SK-N-SH (cell line): ENCODE measurements at regions not wholly inside any gene's neighbourhood (a gene's known extent, or its start where the extent isn't known, plus 50 kb on each side); places are given as distances from the start of the nearest gene placed in this dataset.
A peak's percentile ranks its signal among the peaks of the same experiment; 100 is the strongest.

Source experiments
- CTCF ChIA-PET: fragments of 300-600, 350-600 bp; formaldehyde crosslinking; extraction: SDS; loops from one replicate; lab custom pipeline; 2021; lab: Yijun Ruan, JAX
- POLR2A ChIA-PET: fragments of 350-600 bp; sonication (Branson Sonifier 250); formaldehyde crosslinking; extraction: SDS; loops from one replicate; lab custom pipeline; 2020; ENCODE audit warnings: antibody characterized with exemption, inconsistent platforms; lab: Yijun Ruan, JAX
- DNase-seq: peaks from one replicate; pipeline ENCODE4 v3.0.0; 2012
- H2AFZ ChIP-seq: fragments of 200-600 bp; sonication (generic); 2 replicates; pipeline ENCODE4 v1.8.1; 2016; ENCODE audit warnings: antibody characterized with exemption, mild to moderate bottlenecking, low read depth
- H3F3A ChIP-seq: fragments of 200-600 bp; sonication (generic); replicated peaks from 2 replicates; pipeline ENCODE3; 2016; ENCODE audit warnings: antibody characterized with exemption, mild to moderate bottlenecking; ENCODE audit not compliant: insufficient read depth
- H3K27ac ChIP-seq, 2 experiments: fragments of 200-500 bp in 1 of 2; fragments of 200-600 bp in 1 of 2; sonication (Bioruptor generic) in 1 of 2; sonication (generic), shearing (Covaris generic) in 1 of 2; 2 replicates each; pipeline versions ENCODE4 v1.5.1 to v1.6.1; 2014 to 2016; ENCODE audit warnings: low read depth in 2 of 2, inconsistent platforms in 1 of 2, low read length in 1 of 2, mild to moderate bottlenecking in 1 of 2, mixed read lengths in 1 of 2
- H3K27me3 ChIP-seq: fragments of 200-600 bp; sonication (generic), shearing (Covaris generic); 2 replicates; pipeline ENCODE4 v1.6.1; 2016; ENCODE audit warnings: mixed run types; ENCODE audit not compliant: insufficient read depth
- H3K36me3 ChIP-seq, 2 experiments: fragments of 200-500 bp in 1 of 2; fragments of 200-600 bp in 1 of 2; sonication (Bioruptor generic) in 1 of 2; sonication (generic) in 1 of 2; replicated peaks in 1 of 2; 2 replicates each; pipeline versions ENCODE3 to v1.5.1; 2014 to 2016; ENCODE audit warnings: low read length in 1 of 2, mild to moderate bottlenecking in 1 of 2; ENCODE audit not compliant: insufficient read depth in 2 of 2, control insufficient read depth in 1 of 2
- H3K4me1 ChIP-seq, 2 experiments: fragments of 200-500 bp in 1 of 2; fragments of 200-600 bp in 1 of 2; sonication (Bioruptor generic) in 1 of 2; sonication (generic), shearing (Covaris generic) in 1 of 2; 2 replicates each; pipeline versions ENCODE4 v1.5.1 to v1.6.1; 2014 to 2016; ENCODE audit warnings: low read depth in 1 of 2, low read length in 1 of 2, mixed run types in 1 of 2; ENCODE audit not compliant: insufficient read depth in 2 of 2, control insufficient read depth in 1 of 2
- H3K4me2 ChIP-seq: fragments of 200-600 bp; sonication (generic), shearing (Covaris generic); 2 replicates; pipeline ENCODE4 v1.6.1; 2017; ENCODE audit warnings: mixed run types
- H3K4me3 ChIP-seq, 2 experiments: fragments of 200-500 bp in 1 of 2; fragments of 200-600 bp in 1 of 2; sonication (Bioruptor generic) in 1 of 2; sonication (generic), shearing (Covaris generic) in 1 of 2; 2 replicates each; pipeline versions ENCODE4 v1.5.1 to v1.8.1; 2014 to 2016; ENCODE audit warnings: low read depth in 2 of 2, inconsistent platforms in 1 of 2, low read length in 1 of 2, mild to moderate bottlenecking in 1 of 2, mixed read lengths in 1 of 2, moderate library complexity in 1 of 2
- H3K79me2 ChIP-seq: fragments of 200-600 bp; sonication (generic); 2 replicates; pipeline ENCODE4 v1.8.1; 2017; ENCODE audit warnings: mild to moderate bottlenecking; ENCODE audit not compliant: insufficient read depth
- H3K9ac ChIP-seq: fragments of 200-600 bp; sonication (generic); 2 replicates; pipeline ENCODE4 v1.6.1; 2017; ENCODE audit warnings: mixed run types
- H3K9me2 ChIP-seq: fragments of 200-600 bp; sonication (generic); 2 replicates; pipeline ENCODE4 v1.6.1; 2017; ENCODE audit warnings: mixed run types
- H3K9me3 ChIP-seq: fragments of 200-600 bp; sonication (generic); 2 replicates; pipeline ENCODE4 v1.6.1; 2017; ENCODE audit warnings: mixed run types, mild to moderate bottlenecking, moderate library complexity
- H4K20me1 ChIP-seq: fragments of 200-600 bp; sonication (generic); 2 replicates; pipeline ENCODE4 v1.6.1; 2017; ENCODE audit warnings: mild to moderate bottlenecking, mixed run types; ENCODE audit not compliant: insufficient read depth
- CHD2 ChIP-seq: fragments of 150-350 bp; IDR thresholded peaks from 2 replicates; pipeline ENCODE4 v1.6.1; 2018; ENCODE audit warnings: low read length; ENCODE audit not compliant: partially characterized antibody
- FOSL2 ChIP-seq: IDR thresholded peaks from 2 replicates; pipeline ENCODE4 v1.4.0; 2012; ENCODE audit warnings: low read depth, mild to moderate bottlenecking, moderate library complexity, borderline replicate concordance
- GABPA ChIP-seq: IDR thresholded peaks from 2 replicates; pipeline ENCODE4 v1.4.0; 2012; ENCODE audit warnings: low read depth, mild to moderate bottlenecking
- GATA2 ChIP-seq: sonication (generic); formaldehyde crosslinking; IDR thresholded peaks from 2 replicates; pipeline ENCODE4 v1.5.0; 2020; ENCODE audit warnings: mild to moderate bottlenecking, missing genetic modification reagents
- IRF3 ChIP-seq: fragments of 150-350 bp; IDR thresholded peaks from 2 replicates; pipeline ENCODE4 v1.6.1; 2016; ENCODE audit warnings: mild to moderate bottlenecking, low read depth, low read length
- NFIC ChIP-seq: IDR thresholded peaks from 2 replicates; pipeline ENCODE4 v1.4.0; 2012; ENCODE audit warnings: borderline replicate concordance
- REST ChIP-seq: IDR thresholded peaks from 2 replicates; pipeline ENCODE4 v1.6.1; 2012; ENCODE audit warnings: mild to moderate bottlenecking, low read depth, low read length, moderate library complexity
- RFX5 ChIP-seq: IDR thresholded peaks from 2 replicates; pipeline ENCODE4 v1.6.1; 2012; ENCODE audit warnings: mild to moderate bottlenecking, improper control_type of control experiment, low read length
- SIN3A ChIP-seq: IDR thresholded peaks from 2 replicates; pipeline ENCODE4 v1.6.1; 2012; ENCODE audit warnings: low read depth, mild to moderate bottlenecking, low read length, moderate library complexity, borderline replicate concordance
- SMC3 ChIP-seq: IDR thresholded peaks from 2 replicates; pipeline ENCODE4 v1.6.1; 2012; ENCODE audit warnings: low read depth, low read length, improper control_type of control experiment
- WGBS: methylation state at CpG from one replicate; pipeline ENCODE4 v1.1.6; 2017; ENCODE audit warnings: low lambda C conversion rate; 5-methylcytosine and 5-hydroxymethylcytosine counted together

GRCh38 chr9:36745977-36746376, 173.3 kb downstream of the MELK start (continued):
- TF ChIP-seq IRF3: no peak
- no peak for TF ChIP-seq RFX5
- no peak for TF ChIP-seq GABPA
- TF ChIP-seq GATA2 (CRISPR knock-in tag): no peak
- no peak for TF ChIP-seq CHD2
- TF ChIP-seq FOSL2: no peak
- no peak for TF ChIP-seq SMC3
- TF ChIP-seq, all 33 proteins: peak for 0

GRCh38 chr9:36746415-36746814, 173.7 kb downstream of the MELK start:
- Histone ChIP-seq H3K27ac (no peak overlapping the region), H3K4me2 (no peak overlapping the region), H2AFZ (no peak overlapping the region), H3K4me3 (no peak overlapping the region), H3K36me3 (no peaks in the 10 kb centered on the region), H3K27me3 (no peaks in the 10 kb centered on the region; the same call in 1 of the 2 replicates), H3K9ac (no peak overlapping the region), H3K9me2 (no peaks in the 10 kb centered on the region), H3K9me3 (no peaks in the 10 kb centered on the region), H3K4me1 (peaks cover 0 to 3% of the 10 kb centered on the region in 2 experiments; a peak in 1 of 4 replicates), H4K20me1 (no peaks in the 10 kb centered on the region), H3F3A (no peaks in the 10 kb centered on the region), H3K79me2 (no peaks in the 10 kb centered on the region)
- WGBS: 32% methylated on average over 3 of the region's 3 CpGs
- CTCF ChIA-PET: interaction anchor here (0.6 to 2.2 kb wide), 4 partner anchors 11 to 28 kb away, joined by 3 to 7 read pairs (median 4); no protein-coding TSS in a partner anchor
- POLR2A ChIA-PET: no interaction called here
- TF ChIP-seq IRF3 (no peak), SIN3A (no peak)
- no peak for DNase-seq

- POLR2A ChIA-PET: no interaction called here
- peak; percentile 97 for TF ChIP-seq REST
- TF ChIP-seq NFIC: no peak
- Histone ChIP-seq H3K9me3 (no peaks in the 10 kb centered on the region), H3K36me3 (no peaks in the 10 kb centered on the region), H2AFZ (no peak overlapping the region), H3K79me2 (no peaks in the 10 kb centered on the region), H3K27ac (no peak overlapping the region), H3K27me3 (no peaks in the 10 kb centered on the region; the same call in 1 of the 2 replicates), H3K4me1 (peaks cover 0 to 3% of the 10 kb centered on the region in 2 experiments; a peak in 1 of 4 replicates), H3F3A (no peaks in the 10 kb centered on the region), H4K20me1 (no peaks in the 10 kb centered on the region), H3K9me2 (no peaks in the 10 kb centered on the region), H3K4me2 (no peak overlapping the region), H3K4me3 (no peak overlapping the region), H3K9ac (no peak overlapping the region)
- DNase-seq: no peak
- CTCF ChIA-PET: interaction anchor here (0.9 to 1.9 kb wide), 2 partner anchors 9 to 13 kb away, joined by 3 to 5 read pairs; no protein-coding TSS in a partner anchor
- WGBS: 46% methylated on average over 9 of the region's 13 CpGs
Measured at GRCh38 chr9:36748322-36748899, 175.7 kb downstream of the MELK start.
